Adrenal gland (tissue), 9 donors: ENCODE measurements at regions not wholly inside any gene's neighbourhood (a gene's known extent, or its start where the extent isn't known, plus 50 kb on each side); places are given as distances from the start of the nearest gene placed in this dataset.

Experiments used
- DNase-seq, 7 donors: peaks; one replicate each; pipeline ENCODE4 v3.0.0-alpha.2; 2019 to 2020
- H3K27ac ChIP-seq, 5 donors: fragments of 200-600 bp; sonication (generic) in 4 of 5; 1 replicate in 3 of 5; 2 replicates in 2 of 5; pipeline versions ENCODE4 v1.5.1 to v1.8.0; 2016 to 2020; ENCODE audit warnings: mild to moderate bottlenecking in 1 of 5
- H3K27me3 ChIP-seq: fragments of 200-600 bp; 2 replicates; pipeline ENCODE4 v1.8.0; 2021
- H3K36me3 ChIP-seq, 2 donors: fragments of 200-600 bp; replicated peaks in 1 of 2; 1 replicate in 1 of 2; 2 replicates in 1 of 2; pipeline versions ENCODE4 v1.5.1 to v1.8.0; 2018 to 2022
- H3K4me1 ChIP-seq, 2 donors: fragments of 200-600 bp; replicated peaks in 1 of 2; 1 replicate in 1 of 2; 2 replicates in 1 of 2; pipeline versions ENCODE4 v1.5.1 to v1.8.0; 2018 to 2021
- H3K4me3 ChIP-seq, 4 donors: fragments of 200-600 bp; sonication (generic) in 3 of 4; one replicate each; pipeline ENCODE4 v1.5.1; 2016 to 2018
- H3K9me3 ChIP-seq, 3 donors: fragments of 200-600 bp; sonication (generic) in 1 of 3; replicated peaks in 1 of 3; 1 replicate in 2 of 3; 2 replicates in 1 of 3; pipeline versions ENCODE4 v1.5.1 to v1.8.0; 2016 to 2021
- CTCF ChIP-seq, 6 experiments: fragments of 450-650 bp in 4 of 6; fragments of 200-600 bp in 2 of 6; sonication (generic) in 1 of 6; IDR thresholded peaks; 1 replicate in 5 of 6; 2 replicates in 1 of 6; pipeline versions ENCODE4 v1.5.1 to v1.8.0; 2016 to 2021; ENCODE audit warnings: antibody characterized with exemption in 6 of 6, mild to moderate bottlenecking in 2 of 6, moderate library complexity in 1 of 6
- POLR2A ChIP-seq, 2 donors: fragments of 450-650 bp; IDR thresholded peaks; one replicate each; pipeline ENCODE4 v1.6.1; 2017; ENCODE audit warnings: antibody characterized with exemption in 2 of 2, mild to moderate bottlenecking in 2 of 2, moderate library complexity in 1 of 2
- WGBS, 4 donors: extraction: QIAGEN DNeasy Blood & Tissue Kit in 2 of 4; methylation state at CpG; one replicate each; pipeline versions ENCODE4 v1.1.5 to v1.1.7; 2013 to 2017; 5-methylcytosine and 5-hydroxymethylcytosine counted together
- intact Hi-C, 2 donors: fragments of 100-400 bp; cut with DNase I; formaldehyde crosslinking; loops; one replicate each; pipeline versions ENCODE4 v1.14.1 to v1.15.0; 2022 to 2023
- donor health status: healthy with polysubstance abuse.
- donor health status: Bipolar disorder and iron deficiency.
- donor health status: DM: yes; HTN: yes; CAD: no.
- donor health status: DM: no; HTN: no; CAD: no.
- donor health status: DM: no; HTN: no; CAD: no.

DNA sequence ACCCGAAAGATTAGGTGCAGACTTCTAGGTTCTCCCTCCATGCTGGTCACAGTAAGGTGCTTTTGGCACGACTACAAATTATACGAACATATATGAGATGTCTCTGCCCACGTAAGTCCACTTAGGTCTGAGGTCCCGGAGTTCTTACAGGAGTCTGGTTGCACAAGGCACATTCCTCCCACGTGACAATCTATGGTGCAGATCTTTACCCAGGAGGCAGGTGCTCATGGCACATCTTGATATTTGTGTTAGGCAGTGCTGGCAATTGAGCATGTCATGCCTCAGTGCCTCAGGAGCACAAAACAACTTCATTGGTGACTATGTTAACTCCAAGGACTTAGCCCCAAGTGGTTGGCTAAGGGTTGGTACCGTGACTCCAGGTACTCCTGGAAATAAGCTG is 92.0 kb upstream of the AMN1 start:
- Histone ChIP-seq H3K4me3 (no peak overlapping the region), H3K27me3 (no peaks in the 10 kb centered on the region), H3K27ac (no peak overlapping the region), H3K36me3 (no peaks in the 10 kb centered on the region), H3K9me3 (no peaks in the 10 kb centered on the region), H3K4me1 (peaks cover 0 to 11% of the 10 kb centered on the region in 2 donors)
- no peak for DNase-seq
- WGBS, 4 donors, result 92 to 96% (median 95%) methylated on average over 7 of the region's 7 CpGs
- intact Hi-C loops, result no loop called here
- TF ChIP-seq CTCF (IDR thresholded peaks at IDR 0.05) (no peak), POLR2A (IDR thresholded peaks at IDR 0.05) (no peak)

GRCh38 chr12:31819427-31819826 is 90.6 kb upstream of the AMN1 start:
- intact Hi-C loops, result no loop called here
- WGBS, 4 donors, result 84 to 89% (median 87%) methylated on average over 2 of the region's 2 CpGs

DNA sequence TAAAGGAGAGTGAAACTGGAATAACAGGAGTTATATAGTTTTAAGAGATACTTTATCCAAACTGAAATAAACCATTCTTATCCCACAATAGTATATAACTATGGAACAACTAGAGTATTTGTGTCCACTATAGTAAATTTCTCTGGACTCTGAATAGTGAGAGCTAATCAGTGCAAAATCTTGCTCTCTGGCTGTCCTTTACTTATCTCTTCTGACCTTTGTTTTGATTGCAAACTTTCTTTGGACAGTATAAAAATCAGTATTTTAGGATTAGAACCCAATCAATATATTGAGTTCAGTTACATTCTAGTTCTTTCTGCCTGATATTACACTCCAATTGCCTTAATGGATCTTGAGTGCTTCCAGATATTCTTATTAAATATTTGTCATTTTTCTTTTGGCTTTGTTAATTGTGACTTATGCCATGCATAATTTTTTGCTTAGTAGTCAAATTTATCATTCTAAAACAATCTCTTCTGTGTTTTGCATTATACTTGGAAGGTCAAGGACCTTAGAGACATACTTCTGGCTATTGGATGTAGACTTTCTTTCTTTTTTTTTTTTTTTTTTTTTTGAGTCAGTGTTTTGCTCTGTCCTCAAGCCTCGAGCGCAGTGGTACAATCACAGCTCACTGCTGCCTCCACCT is 89.9 kb upstream of the AMN1 start:
- no peak overlapping the region for H3K27ac ChIP-seq
- no peaks in the 10 kb centered on the region for H3K9me3 ChIP-seq
- peak in 2 of 7 donors; percentile 11 to 20 for DNase-seq
- H3K36me3 ChIP-seq, result no peaks in the 10 kb centered on the region
- no peaks in the 10 kb centered on the region for H3K27me3 ChIP-seq
- WGBS, 4 donors, result 25 to 35% (median 26%) methylated on average over 2 of the region's 2 CpGs
- H3K4me3 ChIP-seq, result no peak overlapping the region
- TF ChIP-seq POLR2A (IDR thresholded peaks at IDR 0.05) (no peak), CTCF (IDR thresholded peaks at IDR 0.05) (no peak)
- intact Hi-C loops, result no loop called here
- H3K4me1 ChIP-seq, result peaks cover 0 to 11% of the 10 kb centered on the region in 2 donors

More at GRCh38 chr12:31819427-31819826, 90.6 kb upstream of the AMN1 start:
- DNase-seq, result no peak
- Histone ChIP-seq H3K4me1 (peaks cover 0 to 11% of the 10 kb centered on the region in 2 donors), H3K27me3 (no peaks in the 10 kb centered on the region), H3K9me3 (no peaks in the 10 kb centered on the region), H3K4me3 (no peak overlapping the region), H3K27ac (no peak overlapping the region), H3K36me3 (no peaks in the 10 kb centered on the region)
- TF ChIP-seq POLR2A (IDR thresholded peaks at IDR 0.05) (no peak), CTCF (IDR thresholded peaks at IDR 0.05) (no peak)

DNA sequence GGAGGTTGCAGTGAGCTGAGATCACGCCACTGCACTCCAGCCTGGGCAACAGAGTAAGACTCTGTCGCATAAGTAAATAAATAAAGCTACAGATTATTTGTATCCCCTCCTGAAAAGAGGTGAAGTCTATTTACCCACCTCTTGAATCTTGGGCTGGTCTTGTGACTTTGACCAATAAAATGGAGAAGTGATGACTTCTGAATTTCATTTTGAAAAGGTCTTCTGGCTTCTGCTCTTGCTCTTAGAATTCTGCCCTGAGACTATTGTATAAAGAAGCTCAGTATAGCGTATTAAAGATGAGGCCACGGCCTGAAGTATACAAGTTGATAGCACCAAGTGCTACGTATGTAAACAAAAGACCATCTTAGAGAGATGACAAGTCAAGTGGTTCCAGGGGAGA is 88.3 kb upstream of the AMN1 start:
- WGBS, 4 donors, result 39 to 97% (median 82%) methylated on average over 3 to 5 of the region's 5 CpGs
- Histone ChIP-seq H3K36me3 (no peaks in the 10 kb centered on the region), H3K4me3 (no peak overlapping the region), H3K27ac (no peak overlapping the region), H3K4me1 (peaks cover 0 to 11% of the 10 kb centered on the region in 2 donors), H3K9me3 (no peaks in the 10 kb centered on the region), H3K27me3 (no peaks in the 10 kb centered on the region)
- DNase-seq, result no peak
- intact Hi-C loops, result no loop called here
- TF ChIP-seq POLR2A (IDR thresholded peaks at IDR 0.05) (no peak), CTCF (IDR thresholded peaks at IDR 0.05) (no peak)
